UCSD-AML1 (cell line): ENCODE measurements at regions not wholly inside any gene's neighbourhood (a gene's known extent, or its start where the extent isn't known, plus 50 kb on each side); places are given as distances from the start of the nearest gene placed in this dataset.

Source experiments
- DNase-seq: peaks from one replicate; lab custom pipeline; 2025; ENCODE audit not compliant: unreplicated experiment; lab: John Stamatoyannopoulos, UW

DNA sequence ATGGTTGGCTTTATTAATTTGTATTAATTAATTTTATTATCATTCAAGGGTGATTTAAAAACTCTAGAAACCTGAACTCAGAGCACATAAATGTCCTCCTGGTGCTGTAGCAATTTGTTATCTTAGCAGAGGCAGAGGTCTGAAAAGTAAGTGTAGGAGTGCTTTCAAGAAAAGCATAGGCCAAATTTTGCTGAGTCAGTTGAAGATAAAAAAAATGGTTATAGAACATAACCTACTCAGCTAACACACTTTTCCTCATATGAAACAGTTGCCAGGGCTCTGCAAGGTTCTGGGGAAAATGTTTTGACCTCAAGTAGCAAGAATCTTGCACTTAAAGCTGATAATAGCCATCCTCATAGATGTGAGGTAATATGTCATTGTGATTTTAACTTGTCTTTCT lies 53.5 kb upstream of the CHODL start:
- no peak for DNase-seq

DNA sequence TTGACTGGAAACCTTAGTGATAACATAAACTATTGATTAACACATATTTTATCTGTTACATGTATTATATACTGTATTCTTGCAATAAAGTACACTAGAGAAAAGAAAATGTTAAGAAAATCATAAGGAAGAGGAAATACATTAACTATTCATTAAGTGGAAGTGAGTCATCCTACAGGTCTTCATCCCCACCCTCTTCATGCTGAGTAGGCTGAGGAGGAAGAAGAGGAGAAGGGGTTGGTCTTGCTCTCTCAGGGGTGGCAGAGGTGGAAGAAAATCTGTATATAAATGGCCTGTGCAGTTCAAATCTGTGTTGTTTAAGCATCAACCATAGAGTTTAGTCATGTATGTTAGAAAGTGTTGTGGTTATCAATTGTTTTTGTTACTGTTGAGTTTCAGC lies 66.1 kb upstream of the CHODL start:
- no peak for DNase-seq

DNA sequence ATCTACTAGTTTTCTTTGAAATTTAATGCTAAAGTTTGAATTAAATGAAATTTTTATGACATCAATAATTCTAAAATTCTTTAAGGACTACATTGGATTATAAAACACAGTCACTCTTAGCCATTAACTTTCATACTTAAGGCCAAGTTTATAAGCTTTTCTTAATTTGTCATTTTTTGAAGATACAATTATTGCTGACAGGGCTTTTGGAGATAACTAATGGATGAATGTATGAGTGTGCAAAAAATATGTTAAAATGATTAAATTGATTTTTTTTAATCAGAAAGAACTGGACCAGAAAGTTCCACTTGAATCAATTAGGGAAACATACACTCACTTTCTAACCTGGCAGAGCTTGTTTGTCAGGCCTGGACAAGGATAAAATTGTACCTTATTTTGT lies 70.3 kb upstream of the CHODL start:
- DNase-seq = no peak

DNA sequence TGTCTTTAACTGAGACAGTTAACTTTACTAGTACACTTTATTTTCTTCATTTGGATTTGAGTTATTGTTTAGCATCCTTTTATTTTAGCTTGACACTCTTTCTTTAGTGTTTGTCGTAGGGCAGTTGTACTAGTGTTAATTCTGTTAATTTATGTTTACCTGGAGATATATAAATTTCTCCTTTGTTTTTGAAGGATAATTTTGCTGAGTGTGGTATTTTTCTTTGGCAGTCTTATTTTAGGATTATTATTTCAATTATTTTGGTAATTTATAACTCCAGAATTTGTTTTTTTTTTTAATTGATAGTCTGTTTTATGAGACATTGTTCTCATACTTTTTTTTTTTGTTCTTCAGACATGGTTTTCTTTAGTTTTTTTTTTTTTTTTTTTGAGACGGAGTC lies 73.8 kb upstream of the CHODL start:
- DNase-seq = no peak

DNA sequence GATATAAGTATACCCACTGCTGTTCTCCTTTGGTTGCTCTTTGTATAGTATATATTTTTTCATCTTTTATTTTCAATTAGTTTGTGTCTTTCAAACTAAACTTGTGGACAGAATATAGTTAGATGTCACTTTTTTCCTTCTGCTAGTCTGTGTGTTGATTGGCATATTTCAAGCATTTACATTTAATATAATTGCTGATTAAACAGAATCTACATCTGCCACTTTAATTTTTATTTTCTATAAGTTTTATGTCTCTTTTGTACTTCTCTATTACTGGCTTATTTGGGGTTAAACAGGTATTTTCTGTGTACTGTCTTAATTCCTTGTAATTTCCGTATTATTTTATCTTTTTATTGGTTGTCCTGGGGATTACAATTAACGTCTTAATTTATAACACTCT lies 74.4 kb upstream of the CHODL start:
- no peak for DNase-seq

DNA sequence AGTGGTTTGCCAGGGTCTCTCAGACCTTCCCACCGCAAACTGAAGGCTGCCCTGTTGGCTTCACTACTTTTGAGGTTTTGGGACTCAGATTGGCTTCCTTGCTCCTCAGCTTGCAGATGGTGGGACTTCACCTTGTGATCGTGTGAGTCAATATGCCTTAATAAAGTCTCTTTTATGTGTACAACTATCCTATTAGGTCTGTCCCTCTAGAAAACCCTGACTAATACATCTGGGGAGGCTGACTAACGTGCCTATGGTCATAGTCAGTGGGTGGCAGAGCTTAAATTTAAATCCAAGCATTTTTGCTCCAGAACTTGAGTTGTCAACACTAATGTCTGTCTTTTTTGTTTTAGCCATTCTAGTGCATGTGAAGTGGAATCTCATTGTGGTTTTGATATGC lies 76.5 kb upstream of the CHODL start:
- no peak for DNase-seq

DNA sequence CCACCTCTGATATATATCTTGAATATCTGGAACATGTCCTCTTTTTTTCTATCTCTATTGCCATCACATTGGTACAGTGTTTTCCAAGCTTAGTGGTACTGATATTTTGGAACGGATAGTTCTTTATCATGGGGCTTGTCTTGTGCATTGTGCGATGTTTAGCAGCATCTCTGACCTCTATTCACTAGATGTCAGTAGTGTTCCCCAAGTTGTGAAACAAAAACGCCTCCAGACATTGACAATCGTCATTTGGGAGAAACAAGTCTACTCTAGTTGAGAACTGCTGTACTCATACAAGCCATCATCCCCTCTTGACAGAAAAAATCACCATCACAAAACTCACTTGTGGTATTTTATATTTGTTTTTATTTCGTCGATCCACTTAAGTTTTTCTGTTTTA lies 79.7 kb upstream of the CHODL start:
- DNase-seq = no peak

DNA sequence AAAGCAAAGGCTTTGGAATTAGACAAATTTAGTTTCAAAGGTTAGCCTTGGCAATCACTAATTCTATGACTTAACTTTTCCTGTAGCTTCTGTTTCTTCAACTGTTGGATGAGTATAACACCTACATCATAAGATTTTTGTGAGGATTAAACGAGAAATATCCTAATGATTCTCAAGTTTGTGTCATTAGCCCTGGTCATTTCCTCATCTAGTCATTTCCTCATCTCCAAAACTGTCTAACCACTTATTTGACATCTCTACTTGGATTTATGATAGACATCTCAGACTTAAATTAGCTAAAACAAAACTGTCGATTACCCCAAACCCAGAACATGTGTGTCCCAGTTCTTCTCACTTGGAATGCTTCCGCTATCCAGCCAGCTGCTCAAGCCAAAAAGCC lies 80.2 kb upstream of the CHODL start:
- DNase-seq = no peak

DNA sequence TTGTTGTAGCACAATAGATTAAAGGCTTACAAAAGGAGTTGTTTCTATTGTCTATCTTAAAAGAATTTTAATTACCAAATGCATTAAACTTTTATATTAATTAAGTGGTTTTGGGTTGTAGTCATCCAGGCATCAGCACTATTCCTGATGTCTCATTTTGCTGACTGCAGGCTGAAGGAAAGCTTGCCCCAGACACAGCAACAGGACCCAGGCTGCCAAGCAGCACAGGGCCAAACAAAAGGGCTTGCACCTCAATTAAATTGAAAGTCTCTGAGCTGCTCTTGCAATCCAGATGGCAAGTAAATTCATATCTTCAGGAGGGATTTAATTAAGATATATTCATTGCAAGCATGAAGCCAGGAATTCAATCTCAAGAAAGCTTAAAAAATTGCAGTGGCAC lies 80.7 kb upstream of the CHODL start:
- no peak for DNase-seq

DNA sequence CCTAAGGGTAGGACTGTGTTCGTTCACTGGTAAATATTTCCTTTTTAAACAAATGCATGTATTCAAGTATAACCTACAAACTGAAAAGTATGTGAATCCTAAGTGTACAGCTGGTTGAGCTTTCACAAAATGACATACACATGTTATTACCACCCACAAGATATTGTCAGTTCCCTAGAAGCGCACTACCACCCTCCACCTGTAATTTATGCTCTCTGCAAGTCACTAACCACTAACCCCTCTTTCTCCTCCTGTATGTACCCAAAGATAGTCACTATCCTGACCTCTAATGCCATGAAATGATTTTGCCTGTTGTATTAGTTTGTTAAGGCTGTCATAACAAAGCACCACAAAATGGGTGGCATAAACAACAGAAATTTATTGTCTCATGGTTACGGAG lies 82.8 kb upstream of the CHODL start:
- no peak for DNase-seq

DNA sequence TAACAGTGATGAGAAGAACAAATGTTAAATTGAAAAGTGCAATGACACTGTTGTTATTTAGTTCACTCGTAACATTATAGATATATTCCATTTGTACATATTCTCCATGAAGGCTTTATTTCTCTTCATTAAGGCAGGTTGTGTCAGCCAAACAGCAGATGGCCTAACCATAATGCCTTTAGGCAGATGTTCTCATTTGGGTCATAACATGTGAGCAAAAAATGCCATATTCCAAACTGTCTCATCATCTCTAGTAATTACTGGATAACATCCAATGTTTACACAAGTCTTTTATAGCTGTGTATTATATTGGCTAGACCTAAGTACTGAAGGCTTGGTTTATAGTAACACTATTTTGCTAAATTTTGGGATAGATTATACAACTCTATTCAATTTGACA lies 87.2 kb upstream of the CHODL start:
- no peak for DNase-seq

DNA sequence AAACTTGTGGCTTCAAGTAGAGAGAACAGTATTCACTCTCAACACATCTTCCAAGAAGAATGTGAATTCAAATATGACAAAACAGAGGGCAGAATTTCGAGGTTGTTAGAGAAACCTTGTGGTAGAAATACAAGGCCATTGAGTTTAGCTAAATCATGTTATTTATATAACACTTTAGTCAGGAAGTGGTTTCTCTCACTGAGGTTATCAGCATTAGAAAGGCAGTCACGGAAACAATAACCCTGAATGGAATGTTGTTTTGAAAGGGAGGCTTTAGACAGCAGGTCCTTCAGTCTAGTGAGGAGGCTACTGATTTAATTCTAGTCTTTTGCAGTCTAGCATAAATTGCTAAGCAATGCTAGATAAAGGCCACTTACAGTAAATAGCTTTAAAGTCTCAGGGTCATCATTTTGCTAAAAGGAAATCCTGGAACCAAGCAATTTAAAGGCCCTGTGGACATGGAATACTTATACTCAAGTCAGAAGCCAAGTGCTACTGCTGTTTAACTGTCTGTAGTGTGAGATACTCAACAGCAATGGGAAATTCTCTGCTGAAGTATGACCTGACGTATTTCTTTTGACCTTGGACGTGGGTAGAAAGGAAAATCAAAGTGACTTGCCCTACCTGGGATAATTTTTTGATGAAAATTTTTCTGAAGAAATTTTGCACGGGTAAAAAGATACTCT lies 89.0 kb upstream of the CHODL start:
- DNase-seq = no peak

DNA sequence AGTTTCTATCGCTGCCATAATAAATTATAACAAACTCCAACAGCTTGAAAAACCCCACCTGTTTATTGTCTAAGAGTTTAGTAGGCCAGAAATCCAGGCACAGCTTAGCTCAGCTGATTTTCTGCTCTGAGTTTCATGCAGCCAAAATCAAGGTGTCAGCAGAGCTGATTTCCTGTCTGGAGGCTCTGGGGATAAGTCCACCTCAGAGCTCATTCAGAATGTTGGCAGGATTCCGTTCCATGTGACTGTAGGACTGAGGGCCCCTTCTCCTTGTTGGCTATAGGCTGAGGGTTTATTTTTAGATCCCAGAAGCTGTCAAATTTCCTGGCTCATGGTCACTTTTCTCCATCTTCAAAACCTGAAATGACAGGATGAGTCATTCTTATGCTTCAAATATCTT lies 91.6 kb upstream of the CHODL start:
- DNase-seq = no peak

DNA sequence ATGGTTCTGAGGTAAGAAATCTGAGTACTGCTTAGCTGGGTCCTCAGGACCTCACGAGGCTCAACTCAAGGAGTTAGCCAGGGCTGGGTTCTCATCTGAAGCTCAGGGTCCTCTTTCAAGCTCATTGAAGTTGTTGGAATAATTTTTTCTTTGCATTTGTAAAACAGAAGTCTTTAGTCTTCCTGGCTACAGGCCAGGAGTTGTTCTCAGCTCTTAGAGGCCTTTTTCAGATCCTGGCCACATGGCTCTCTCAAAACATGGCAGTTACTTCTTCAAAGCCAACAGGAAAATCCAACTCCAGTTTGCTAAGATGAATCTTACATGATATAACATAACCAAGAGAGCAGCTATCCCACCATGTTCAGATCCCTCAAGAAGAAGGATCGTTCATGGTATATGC lies 92.3 kb upstream of the CHODL start:
- no peak for DNase-seq

DNA sequence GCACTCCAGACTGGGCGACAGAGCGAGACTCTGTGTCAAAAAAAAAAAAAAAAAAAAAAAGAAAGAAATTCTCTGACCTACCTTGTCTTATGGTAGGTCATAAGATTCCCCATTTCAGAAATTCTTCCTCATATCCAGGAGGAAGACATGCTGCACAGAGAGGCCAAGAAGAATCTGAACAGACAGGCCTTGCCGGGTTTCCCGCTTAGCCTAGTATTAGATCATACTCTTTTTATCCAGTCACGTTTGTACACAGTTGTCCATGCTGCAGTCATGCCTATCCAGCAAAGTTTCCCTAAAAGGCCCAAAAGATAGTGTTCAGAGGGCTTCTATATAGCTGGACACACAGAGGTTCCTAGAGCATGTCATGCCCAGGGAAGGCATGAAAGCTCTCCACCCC lies 93.6 kb upstream of the CHODL start:
- no peak for DNase-seq

DNA sequence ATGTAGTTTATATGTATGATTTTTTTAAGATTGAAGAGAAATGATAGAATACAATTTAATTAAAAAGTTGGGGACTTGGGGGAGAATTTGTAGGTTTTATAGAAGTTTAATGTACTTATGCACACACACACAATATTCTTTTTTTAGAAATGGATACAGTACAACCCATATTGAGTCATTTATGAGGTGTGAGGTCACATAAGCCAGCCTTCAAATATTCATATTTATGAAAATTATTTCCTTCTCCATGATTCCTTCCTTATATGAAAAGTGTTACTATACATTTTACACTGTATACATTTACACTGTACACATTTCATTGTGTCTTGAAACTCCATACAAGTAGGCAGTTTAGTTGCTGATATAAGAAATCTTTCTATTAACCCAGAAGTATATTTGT lies 96.2 kb upstream of the CHODL start:
- DNase-seq = no peak

DNA sequence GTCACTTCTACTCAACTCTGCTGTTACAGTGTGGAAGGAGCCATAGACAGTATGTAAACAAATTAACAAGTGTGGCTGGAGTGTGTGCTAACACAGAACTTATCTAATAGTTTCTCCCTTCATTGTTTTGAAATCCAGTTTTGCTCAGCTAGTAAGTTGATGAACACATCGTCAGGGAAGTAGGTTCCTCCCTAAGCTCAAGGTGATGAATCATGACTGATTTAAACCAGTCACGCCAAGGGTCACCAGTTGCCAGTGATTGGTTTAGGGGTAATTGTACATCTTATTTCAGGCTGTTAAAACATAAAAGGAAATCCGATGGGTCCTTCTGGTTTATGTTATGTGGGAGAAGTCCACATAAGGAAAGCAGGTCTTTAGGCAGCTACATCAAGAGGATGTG lies 97.0 kb upstream of the CHODL start:
- DNase-seq = no peak

DNA sequence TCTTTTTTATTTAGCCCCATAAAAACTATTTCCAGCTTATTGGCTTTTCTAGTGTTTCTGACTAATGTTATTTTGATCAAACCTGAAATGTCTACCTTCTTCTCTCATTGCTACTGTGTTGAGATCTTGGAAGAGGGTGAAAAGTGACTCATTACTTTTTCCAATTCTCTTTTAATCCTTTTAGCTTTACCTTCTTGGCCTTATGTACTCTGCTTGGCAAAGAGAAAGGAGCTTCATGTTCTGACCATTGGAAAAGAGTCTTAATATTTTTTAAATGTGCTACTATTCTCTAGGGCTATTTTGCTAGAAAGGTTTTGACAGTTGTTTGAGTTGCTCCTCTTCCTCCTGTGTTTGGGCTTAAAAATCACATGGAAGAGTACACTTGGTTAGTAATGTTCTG lies 97.8 kb upstream of the CHODL start:
- DNase-seq = no peak

DNA sequence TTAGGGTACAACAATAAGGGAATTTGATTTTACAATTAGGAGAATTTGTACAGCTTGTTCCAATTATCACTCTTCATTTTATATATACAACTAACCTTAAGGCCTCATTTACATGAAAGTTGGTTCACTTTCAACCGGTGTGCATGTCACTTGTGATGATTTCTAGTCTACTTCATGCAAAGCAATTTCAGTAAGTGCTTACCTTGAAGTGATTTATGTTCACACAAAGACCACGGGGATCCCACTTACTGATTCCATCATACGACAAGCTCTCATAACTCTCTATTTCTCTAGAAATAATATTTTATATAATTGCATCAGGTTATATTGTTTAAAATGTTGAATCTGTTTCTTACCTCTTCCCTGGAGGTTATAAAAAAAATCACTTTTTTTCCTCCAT lies 100.3 kb upstream of the CHODL start:
- DNase-seq = no peak

DNA sequence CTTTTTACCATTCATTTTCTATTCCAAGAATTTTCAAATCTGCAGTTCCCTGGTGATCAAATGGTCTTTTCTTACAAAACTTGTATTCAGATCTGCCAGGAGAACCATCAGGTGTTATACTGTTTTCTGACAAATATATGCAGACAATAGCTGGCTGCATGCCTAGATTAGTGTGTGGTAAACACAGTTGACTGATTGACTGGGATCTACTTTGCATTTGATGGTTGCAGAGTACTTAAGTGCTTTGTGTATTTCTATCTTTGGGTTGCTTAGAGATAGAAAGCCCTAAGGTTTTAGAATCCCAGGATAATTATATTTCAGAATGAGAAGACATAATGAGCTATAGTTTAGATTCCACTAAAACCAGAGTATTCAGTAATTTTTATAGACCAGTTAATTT lies 102.0 kb upstream of the CHODL start:
- DNase-seq = no peak

DNA sequence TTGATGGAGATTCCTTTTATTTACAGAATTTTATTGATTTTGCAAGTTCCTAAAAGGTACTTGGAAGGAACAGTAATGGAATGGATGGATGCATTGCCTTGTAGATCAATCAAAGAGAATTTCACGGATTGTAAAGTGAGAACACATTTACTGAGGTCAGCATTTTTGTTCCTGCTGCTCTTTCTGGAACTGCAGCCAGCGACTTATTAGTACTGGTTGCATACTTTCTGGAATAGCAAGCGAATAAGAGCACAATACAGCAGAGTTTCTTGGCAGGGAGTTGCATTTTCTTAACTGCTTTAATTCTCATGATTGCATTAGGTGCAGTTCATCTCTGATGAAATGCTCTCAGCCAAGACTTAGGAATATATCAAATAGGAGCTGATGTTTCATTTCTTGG lies 106.1 kb upstream of the CHODL start:
- no peak for DNase-seq

DNA sequence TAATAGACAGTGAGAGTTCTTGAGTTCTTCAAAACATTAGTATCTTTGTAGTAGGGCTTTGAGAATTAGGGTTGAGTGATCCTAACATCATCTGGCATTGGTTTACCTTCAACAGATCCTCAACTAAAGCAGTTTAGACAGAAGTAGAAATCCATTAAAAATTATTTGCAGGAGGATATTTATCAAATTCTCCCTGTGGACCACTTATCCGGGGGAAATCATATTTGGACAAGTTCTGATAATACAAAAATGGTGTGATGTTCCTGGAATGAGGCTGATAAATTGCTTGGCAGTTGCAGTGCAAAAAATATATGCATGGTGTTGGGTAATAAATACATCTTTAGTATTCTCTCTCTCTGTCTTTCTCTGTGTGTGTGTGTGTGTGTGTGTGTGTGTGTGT lies 115.1 kb upstream of the CHODL start:
- no peak for DNase-seq

DNA sequence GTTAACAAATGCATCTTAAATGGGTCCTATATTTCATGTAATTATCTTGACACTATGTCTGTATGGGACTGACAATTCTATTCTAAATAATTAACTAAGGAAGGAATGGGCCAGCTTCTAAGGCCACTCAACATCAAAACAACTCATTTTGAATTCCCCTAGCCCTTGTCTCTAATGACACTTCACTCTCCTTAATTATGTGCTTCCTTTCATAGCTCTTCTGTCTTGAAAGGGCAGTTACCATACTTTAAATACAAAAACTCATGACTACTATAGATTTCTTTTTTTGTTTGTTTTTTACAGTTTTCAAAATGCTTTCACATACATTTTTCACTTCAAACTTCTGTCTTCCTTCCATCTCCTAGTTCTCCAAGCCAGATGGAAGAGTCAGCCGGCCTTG lies 126.1 kb upstream of the CHODL start:
- no peak for DNase-seq

DNA sequence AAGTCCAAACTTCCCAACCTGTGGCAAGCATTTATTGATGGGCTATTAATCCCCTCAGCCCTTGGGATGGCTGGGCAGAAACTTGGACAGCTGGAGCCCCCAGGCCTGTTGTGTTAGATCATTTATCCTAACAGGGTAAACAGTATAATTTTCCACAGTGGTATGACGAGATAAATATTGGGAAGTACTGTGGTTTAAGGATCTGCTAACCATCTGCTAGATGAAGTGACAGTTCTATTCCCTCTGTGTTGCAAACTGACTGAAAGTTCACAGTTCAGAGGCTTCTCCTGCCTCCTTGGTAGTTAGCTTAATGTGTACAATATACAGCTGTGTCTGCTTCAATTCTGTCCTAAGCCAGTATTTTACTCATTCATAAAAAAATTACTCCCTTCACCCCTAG lies 127.5 kb upstream of the CHODL start:
- no peak for DNase-seq
